Caco-2 (cell line): ENCODE measurements at regions not wholly inside any gene's neighbourhood (a gene's known extent, or its start where the extent isn't known, plus 50 kb on each side); places are given as distances from the start of the nearest gene placed in this dataset.
A peak's percentile ranks its signal among the peaks of the same experiment; 100 is the strongest.

Experiments used
- BruUV-seq: library from RNA; stranded (reverse); fragments of 400-500 nt; replicated peaks from 2 replicates; lab custom pipeline; 2021; lab: Mats Ljungman, UMichigan
- CTCF ChIA-PET: fragments of 300-600 bp; sonication (Branson Sonifier 250); formaldehyde crosslinking; loops from one replicate; lab custom pipeline; 2022; ENCODE audit warnings: antibody characterized with exemption; lab: Charles Lee
- POLR2A ChIA-PET: fragments of 300-600 bp; sonication (Branson Sonifier 250); formaldehyde crosslinking; loops from one replicate; lab custom pipeline; 2022; ENCODE audit warnings: antibody characterized with exemption; lab: Charles Lee
- DNase-seq, 2 experiments: peaks; one replicate each; pipeline versions ENCODE4 v3.0.0 to v3.0.0-alpha.2; 2020 to 2022
- H3K27me3 ChIP-seq: replicated peaks from 2 replicates; pipeline ENCODE4 v1.6.0; 2011; ENCODE audit warnings: low read length; ENCODE audit not compliant: control insufficient read depth, insufficient read depth
- H3K36me3 ChIP-seq: 2 replicates; pipeline ENCODE4 v1.5.1; 2011; ENCODE audit warnings: low read length; ENCODE audit not compliant: control insufficient read depth, insufficient read depth
- H3K4me1 ChIP-seq: fragments of 250-450 bp; sonication (Bioruptor Pico); 2 replicates; pipeline ENCODE4 v1.5.1; 2020; ENCODE audit warnings: mild to moderate bottlenecking
- H3K4me3 ChIP-seq: 2 replicates; pipeline ENCODE4 v1.5.1; 2011; ENCODE audit warnings: low read depth, mild to moderate bottlenecking, control low read depth, low read length
- H3K9me3 ChIP-seq: fragments of 250-450 bp; sonication (Bioruptor Pico); 2 replicates; pipeline ENCODE4 v1.5.1; 2020; ENCODE audit warnings: mild to moderate bottlenecking, moderate library complexity
- H3K27ac Mint-ChIP-seq: one replicate; pipeline ENCODE4 v1.8.0; 2022; ENCODE audit warnings: mixed read lengths; ENCODE audit not compliant: unreplicated experiment
- H3K27me3 Mint-ChIP-seq: one replicate; pipeline ENCODE4 v1.8.0; 2022; ENCODE audit warnings: mixed read lengths; ENCODE audit not compliant: insufficient read depth, unreplicated experiment
- H3K36me3 Mint-ChIP-seq: one replicate; pipeline ENCODE4 v1.8.0; 2022; ENCODE audit warnings: mild to moderate bottlenecking, mixed read lengths; ENCODE audit not compliant: insufficient read depth, unreplicated experiment
- H3K4me1 Mint-ChIP-seq: one replicate; pipeline ENCODE4 v1.8.0; 2022; ENCODE audit warnings: low read depth, mixed read lengths; ENCODE audit not compliant: unreplicated experiment
- H3K4me3 Mint-ChIP-seq: one replicate; pipeline ENCODE4 v1.8.0; 2022; ENCODE audit warnings: mild to moderate bottlenecking, moderate library complexity, mixed read lengths; ENCODE audit not compliant: unreplicated experiment
- H3K9me3 Mint-ChIP-seq: one replicate; pipeline ENCODE4 v1.8.0; 2022; ENCODE audit warnings: mixed read lengths; ENCODE audit not compliant: unreplicated experiment
- CTCF ChIP-seq, 2 experiments: fragments of 200-600 bp in 1 of 2; IDR thresholded peaks; 1 replicate in 1 of 2; 2 replicates in 1 of 2; pipeline versions ENCODE4 v1.5.1 to v1.8.0; 2011 to 2022; ENCODE audit warnings: antibody characterized with exemption in 1 of 2, control low read depth in 1 of 2, inconsistent platforms in 1 of 2, low read depth in 1 of 2, low read length in 1 of 2, mild to moderate bottlenecking in 1 of 2, moderate library complexity in 1 of 2; ENCODE audit not compliant: insufficient read depth in 1 of 2, severe bottlenecking in 1 of 2, unreplicated experiment in 1 of 2
- intact Hi-C: fragments of 100-400 bp; cut with micrococcal nuclease; formaldehyde crosslinking; loops from one replicate; pipeline ENCODE4 v1.10.0; 2022; ENCODE audit not compliant: unreplicated experiment

GRCh38 chr5:138641547-138642298, 66.5 kb upstream of the HSPA9 start:
- POLR2A ChIA-PET, result no interaction called here

GRCh38 chr5:138640646-138641254, 65.5 kb upstream of the HSPA9 start:
- intact Hi-C loops, result loop anchor here (1.0 to 5.0 kb wide), 3 partner anchors 67 to 622 kb away; no protein-coding TSS in a partner anchor
- ChIA-PET CTCF (interaction anchor here (0.7 kb wide), 1 partner anchor 334 kb away, joined by 3 read pairs; no protein-coding TSS in a partner anchor), POLR2A (no interaction called here)
- no peak overlapping the region for H3K4me3 ChIP-seq
- H3K4me1 ChIP-seq, result 0 out of 2 replicates have a peak, but pooled peaks cover 3% of the 10 kb centered on the region
- no peaks in the 10 kb centered on the region for H3K36me3 Mint-ChIP-seq
- no peaks in the 10 kb centered on the region for H3K9me3 ChIP-seq
- H3K9me3 Mint-ChIP-seq, result no peaks in the 10 kb centered on the region
- no peak overlapping the region for H3K4me3 Mint-ChIP-seq
- TF ChIP-seq CTCF (IDR thresholded peaks at IDR 0.05; ENCODE audit: insufficient read depth in 1 of 2, low read depth in 1 of 2, low read length in 1 of 2, severe bottlenecking in 1 of 2, unreplicated experiment in 1 of 2), result no peak
- no TSS peak for BruUV-seq
- no peak overlapping the region for H3K27ac Mint-ChIP-seq
- no peaks in the 10 kb centered on the region for H3K36me3 ChIP-seq
- H3K4me1 Mint-ChIP-seq, result no peaks in the 10 kb centered on the region
- no peaks in the 10 kb centered on the region for H3K27me3 Mint-ChIP-seq
- no peaks in the 10 kb centered on the region for H3K27me3 ChIP-seq
- no peak for DNase-seq

More at GRCh38 chr5:138641547-138642298, 66.5 kb upstream of the HSPA9 start:
- H3K4me3 ChIP-seq, result no peak overlapping the region
- H3K27me3 ChIP-seq, result no peaks in the 10 kb centered on the region
- H3K4me1 ChIP-seq, result no peaks in the 10 kb centered on the region
- peak; percentile 77 to 84 for TF ChIP-seq CTCF (IDR thresholded peaks at IDR 0.05; ENCODE audit: insufficient read depth in 1 of 2, low read depth in 1 of 2, low read length in 1 of 2, severe bottlenecking in 1 of 2, unreplicated experiment in 1 of 2)
- Mint-ChIP-seq H3K27ac (no peak overlapping the region), H3K4me1 (no peaks in the 10 kb centered on the region), H3K27me3 (no peaks in the 10 kb centered on the region), H3K4me3 (no peak overlapping the region), H3K9me3 (no peaks in the 10 kb centered on the region), H3K36me3 (no peaks in the 10 kb centered on the region)
- no peaks in the 10 kb centered on the region for H3K36me3 ChIP-seq
- H3K9me3 ChIP-seq, result no peaks in the 10 kb centered on the region
- no TSS peak for BruUV-seq
- intact Hi-C loops, result loop anchor here (1.0 to 5.0 kb wide), 4 partner anchors 66 to 621 kb away; no protein-coding TSS in a partner anchor
- CTCF ChIA-PET, result interaction anchor here (0.7 kb wide), 2 partner anchors 46 to 291 kb away, joined by 3 read pairs; no protein-coding TSS in a partner anchor
- DNase-seq, result peak; percentile 78 to 83

GRCh38 chr5:138640138-138640537, 64.9 kb upstream of the HSPA9 start:
- no peaks in the 10 kb centered on the region for H3K27me3 ChIP-seq
- H3K9me3 ChIP-seq, result no peaks in the 10 kb centered on the region
- intact Hi-C loops, result loop anchor here (5.0 kb wide), 2 partner anchors 67 to 302 kb away; no protein-coding TSS in a partner anchor
- 0 out of 2 replicates have a peak, but pooled peaks cover 3% of the 10 kb centered on the region for H3K4me1 ChIP-seq
- no peak overlapping the region for H3K4me3 ChIP-seq
- no peaks in the 10 kb centered on the region for H3K4me1 Mint-ChIP-seq
- ChIA-PET CTCF (no interaction called here), POLR2A (no interaction called here)
- no peak overlapping the region for H3K4me3 Mint-ChIP-seq
- no peaks in the 10 kb centered on the region for H3K36me3 ChIP-seq
- TF ChIP-seq CTCF (IDR thresholded peaks at IDR 0.05; ENCODE audit: insufficient read depth in 1 of 2, low read depth in 1 of 2, low read length in 1 of 2, severe bottlenecking in 1 of 2, unreplicated experiment in 1 of 2), result no peak
- no peaks in the 10 kb centered on the region for H3K9me3 Mint-ChIP-seq
- no peaks in the 10 kb centered on the region for H3K27me3 Mint-ChIP-seq
- no peaks in the 10 kb centered on the region for H3K36me3 Mint-ChIP-seq
- BruUV-seq, result no TSS peak
- H3K27ac Mint-ChIP-seq, result no peak overlapping the region
- no peak for DNase-seq
